Muscle of back (tissue), 3 donors: ENCODE measurements at regions not wholly inside any gene's neighbourhood (a gene's known extent, or its start where the extent isn't known, plus 50 kb on each side); places are given as distances from the start of the nearest gene placed in this dataset.
"Not testable (repeated sequence)": the region's sequence is repeated elsewhere in the genome, so short reads cannot be mapped to it uniquely, and the experiment has no call there.

ENCODE experiments used
- DNase-seq, 3 donors: peaks; one replicate each; pipeline versions ENCODE4 v3.0.0 to v3.0.0-alpha.2; 2013

GRCh38 chr12:131311764-131312163 is 358.1 kb downstream of the ADGRD1 start:
- no peak for DNase-seq

- not testable (repeated sequence) for DNase-seq
Observed at GRCh38 chr12:131312382-131312781, 358.7 kb downstream of the ADGRD1 start.

GRCh38 chr12:131312793-131313545 is 359.3 kb downstream of the ADGRD1 start:
- no peak for DNase-seq

GRCh38 chr12:131313635-131314034 is 359.9 kb downstream of the ADGRD1 start:
- DNase-seq = no peak

GRCh38 chr12:131314524-131315090 is 360.9 kb downstream of the ADGRD1 start:
- no peak for DNase-seq

GRCh38 chr12:131315601-131316000 is 361.9 kb downstream of the ADGRD1 start:
- DNase-seq = no peak

- DNase-seq = no peak
Observed at GRCh38 chr12:131316388-131316787, 362.7 kb downstream of the ADGRD1 start.

GRCh38 chr12:131318045-131318685 is 364.5 kb downstream of the ADGRD1 start:
- DNase-seq = no peak

- no peak for DNase-seq
Observed at GRCh38 chr12:131321988-131322387, 368.3 kb downstream of the ADGRD1 start.

GRCh38 chr12:131322460-131322859 is 368.8 kb downstream of the ADGRD1 start:
- DNase-seq = not testable (repeated sequence)

- no peak for DNase-seq
Observed at GRCh38 chr12:131323879-131324278, 370.2 kb downstream of the ADGRD1 start.

GRCh38 chr12:131327521-131328488 is 374.1 kb downstream of the ADGRD1 start:
- no peak for DNase-seq

GRCh38 chr12:131328861-131329845 is 375.4 kb downstream of the ADGRD1 start:
- not testable (repeated sequence) for DNase-seq

- DNase-seq = no peak
Observed at GRCh38 chr12:131330106-131330815, 376.6 kb downstream of the ADGRD1 start.

- DNase-seq = no peak
Observed at GRCh38 chr12:131331148-131331750, 377.5 kb downstream of the ADGRD1 start.

GRCh38 chr12:131332224-131332623 is 378.5 kb downstream of the ADGRD1 start:
- DNase-seq = no peak

- DNase-seq = no peak
Observed at GRCh38 chr12:131333136-131333535, 377.8 kb upstream of the SFSWAP start.

- no peak for DNase-seq
Observed at GRCh38 chr12:131333621-131334440, 377.1 kb upstream of the SFSWAP start.

- DNase-seq = no peak
Observed at GRCh38 chr12:131334835-131335234, 376.1 kb upstream of the SFSWAP start.
